ENCODE measurements at regions not wholly inside any gene's neighbourhood (a gene's known extent, or its start where the extent isn't known, plus 50 kb on each side); places are given as distances from the start of the nearest gene placed in this dataset.

- no peak for TF ChIP-seq POLR2A (IDR thresholded peaks at IDR 0.05)
- TF ChIP-seq CTCF (IDR thresholded peaks at IDR 0.05 in 4 of 5, conservative IDR thresholded peaks at IDR 0.05 in 1 of 5) = no peak
These were observed 1479.5 kb downstream of the PCDH7 start for GRCh38 chr4:32199639-32200038.
